DND-41 (cell line): ENCODE measurements at regions not wholly inside any gene's neighbourhood (a gene's known extent, or its start where the extent isn't known, plus 50 kb on each side); places are given as distances from the start of the nearest gene placed in this dataset.

Source experiments
- CTCF ChIP-seq: IDR thresholded peaks from 2 replicates; pipeline ENCODE4 v1.5.1; 2012; ENCODE audit warnings: borderline replicate concordance, low read length, moderate library complexity, mild to moderate bottlenecking; ENCODE audit not compliant: poor library complexity, severe bottlenecking; ENCODE audit errors: extremely low read depth
- EZH2 ChIP-seq: IDR thresholded peaks from 3 replicates; pipeline ENCODE4 v1.6.1; 2012; ENCODE audit warnings: borderline replicate concordance, low read depth, mild to moderate bottlenecking, moderate library complexity, low read length, inconsistent platforms; ENCODE audit not compliant: severe bottlenecking

GRCh38 chr4:15250021-15250441, 177.8 kb upstream of the C1QTNF7 start:
- TF ChIP-seq CTCF (no peak), EZH2 (no peak)
